HG02884 (cell line): ENCODE measurements at regions not wholly inside any gene's neighbourhood (a gene's known extent, or its start where the extent isn't known, plus 50 kb on each side); places are given as distances from the start of the nearest gene placed in this dataset.
A peak's percentile ranks its signal among the peaks of the same experiment; 100 is the strongest.
"Not testable (repeated sequence)": the region's sequence is repeated elsewhere in the genome, so short reads cannot be mapped to it uniquely, and the experiment has no call there.

Experiments
- ATAC-seq: cut with Tn5 transposase; IDR thresholded peaks from one replicate; pipeline ENCODE4 v1.9.1; 2021; ENCODE audit warnings: mild to moderate bottlenecking, moderate library complexity; ENCODE audit not compliant: unreplicated experiment

GRCh38 chr5:17326600-17327037 lies 109.2 kb downstream of the BASP1 start:
- no peak for ATAC-seq

- ATAC-seq: no peak
Measured at GRCh38 chr5:17327048-17327625, 109.7 kb downstream of the BASP1 start.

GRCh38 chr5:17329571-17329970 lies 112.1 kb downstream of the BASP1 start:
- no peak for ATAC-seq

GRCh38 chr5:17330386-17330785 lies 113.0 kb downstream of the BASP1 start:
- no peak for ATAC-seq

- ATAC-seq: no peak
Measured at GRCh38 chr5:17331651-17332050, 114.2 kb downstream of the BASP1 start.

GRCh38 chr5:17333755-17334154 lies 116.3 kb downstream of the BASP1 start:
- no peak for ATAC-seq

GRCh38 chr5:17336054-17336453 lies 118.6 kb downstream of the BASP1 start:
- no peak for ATAC-seq

GRCh38 chr5:17336723-17337122 lies 119.3 kb downstream of the BASP1 start:
- not testable (repeated sequence) for ATAC-seq

GRCh38 chr5:17339841-17340240 lies 122.4 kb downstream of the BASP1 start:
- no peak for ATAC-seq

GRCh38 chr5:17340379-17340778 lies 122.9 kb downstream of the BASP1 start:
- no peak for ATAC-seq

- no peak for ATAC-seq
Measured at GRCh38 chr5:17340819-17341218, 123.4 kb downstream of the BASP1 start.

GRCh38 chr5:17343675-17344074 lies 126.2 kb downstream of the BASP1 start:
- ATAC-seq: peak; percentile 86

- ATAC-seq: no peak
Measured at GRCh38 chr5:17346811-17347210, 129.4 kb downstream of the BASP1 start.

- ATAC-seq: no peak
Measured at GRCh38 chr5:17352223-17352622, 134.8 kb downstream of the BASP1 start.

- ATAC-seq: no peak
Measured at GRCh38 chr5:17354265-17354664, 136.8 kb downstream of the BASP1 start.

- no peak for ATAC-seq
Measured at GRCh38 chr5:17355586-17356346, 138.3 kb downstream of the BASP1 start.

- no peak for ATAC-seq
Measured at GRCh38 chr5:17356551-17356950, 139.1 kb downstream of the BASP1 start.

- no peak for ATAC-seq
Measured at GRCh38 chr5:17357504-17357903, 140.1 kb downstream of the BASP1 start.

- no peak for ATAC-seq
Measured at GRCh38 chr5:17358031-17358430, 140.0 kb upstream of the TAF11L2 start.

GRCh38 chr5:17359451-17360011 lies 138.5 kb upstream of the TAF11L2 start:
- no peak for ATAC-seq

- ATAC-seq: no peak
Measured at GRCh38 chr5:17360879-17361278, 137.2 kb upstream of the TAF11L2 start.

- ATAC-seq: no peak
Measured at GRCh38 chr5:17361331-17361730, 136.7 kb upstream of the TAF11L2 start.
